ENCODE measurements at regions not wholly inside any gene's neighbourhood (a gene's known extent, or its start where the extent isn't known, plus 50 kb on each side); places are given as distances from the start of the nearest gene placed in this dataset.
"Not testable (repeated sequence)": the region's sequence is repeated elsewhere in the genome, so short reads cannot be mapped to it uniquely, and the experiment has no call there.

GRCh38 chr1:79896140-79896539 is 889.6 kb upstream of the ADGRL4 start:
- ChIA-PET CTCF (no interaction called here), POLR2A (no interaction called here)
- Histone ChIP-seq H3K4me3 (ENCODE audit: low read depth, low read length) (no peak overlapping the region), H3K27me3 (replicated peaks; ENCODE audit: control insufficient read depth, insufficient read depth, low read length) (no peaks in the 10 kb centered on the region), H3K9me3 (no peaks in the 10 kb centered on the region), H3K36me3 (ENCODE audit: control insufficient read depth, insufficient read depth, low read length) (no peaks in the 10 kb centered on the region), H3K4me1 (no peaks in the 10 kb centered on the region)
- no peaks in the 10 kb centered on the region for H3K27me3 Mint-ChIP-seq (ENCODE audit: insufficient read depth, unreplicated experiment)
- no peaks in the 10 kb centered on the region for H3K36me3 Mint-ChIP-seq (ENCODE audit: insufficient read depth, unreplicated experiment)
- H3K4me1 Mint-ChIP-seq (ENCODE audit: low read depth, unreplicated experiment): no peaks in the 10 kb centered on the region
- DNase-seq: no peak
- intact Hi-C loops (cut with micrococcal nuclease; ENCODE audit: unreplicated experiment): no loop called here
- H3K27ac Mint-ChIP-seq (ENCODE audit: unreplicated experiment): no peak overlapping the region
- no peak for TF ChIP-seq CTCF (IDR thresholded peaks at IDR 0.05; ENCODE audit: insufficient read depth in 1 of 2, low read depth in 1 of 2, low read length in 1 of 2, severe bottlenecking in 1 of 2, unreplicated experiment in 1 of 2)
- peaks cover 9% of the 10 kb centered on the region for H3K9me3 Mint-ChIP-seq (ENCODE audit: unreplicated experiment)
- H3K4me3 Mint-ChIP-seq (ENCODE audit: unreplicated experiment): no peak overlapping the region
- BruUV-seq (replicated peaks): no TSS peak

- Mint-ChIP-seq H3K27ac (ENCODE audit: unreplicated experiment) (no peak overlapping the region), H3K4me3 (ENCODE audit: unreplicated experiment) (no peak overlapping the region), H3K9me3 (ENCODE audit: unreplicated experiment) (peaks cover 9% of the 10 kb centered on the region), H3K27me3 (ENCODE audit: insufficient read depth, unreplicated experiment) (no peaks in the 10 kb centered on the region), H3K4me1 (ENCODE audit: low read depth, unreplicated experiment) (no peaks in the 10 kb centered on the region), H3K36me3 (ENCODE audit: insufficient read depth, unreplicated experiment) (no peaks in the 10 kb centered on the region)
- BruUV-seq (replicated peaks): no TSS peak
- Histone ChIP-seq H3K9me3 (no peaks in the 10 kb centered on the region), H3K4me1 (no peaks in the 10 kb centered on the region), H3K36me3 (ENCODE audit: control insufficient read depth, insufficient read depth, low read length) (no peaks in the 10 kb centered on the region), H3K4me3 (ENCODE audit: low read depth, low read length) (no peak overlapping the region), H3K27me3 (replicated peaks; ENCODE audit: control insufficient read depth, insufficient read depth, low read length) (no peaks in the 10 kb centered on the region)
- no peak for DNase-seq
- ChIA-PET POLR2A (no interaction called here), CTCF (no interaction called here)
- TF ChIP-seq CTCF (IDR thresholded peaks at IDR 0.05; ENCODE audit: insufficient read depth in 1 of 2, low read depth in 1 of 2, low read length in 1 of 2, severe bottlenecking in 1 of 2, unreplicated experiment in 1 of 2): no peak
- intact Hi-C loops (cut with micrococcal nuclease; ENCODE audit: unreplicated experiment): no loop called here
Measured at GRCh38 chr1:79895573-79895972, 889.0 kb upstream of the ADGRL4 start.

GRCh38 chr1:79894129-79894528 is 887.6 kb upstream of the ADGRL4 start:
- intact Hi-C loops (cut with micrococcal nuclease; ENCODE audit: unreplicated experiment); CTCF ChIA-PET; H3K27me3 Mint-ChIP-seq (ENCODE audit: insufficient read depth, unreplicated experiment); BruUV-seq (replicated peaks); H3K9me3 ChIP-seq; H3K9me3 Mint-ChIP-seq (ENCODE audit: unreplicated experiment); POLR2A ChIA-PET; H3K4me1 ChIP-seq; H3K36me3 ChIP-seq (ENCODE audit: control insufficient read depth, insufficient read depth, low read length); H3K4me3 Mint-ChIP-seq (ENCODE audit: unreplicated experiment); DNase-seq; H3K4me3 ChIP-seq (ENCODE audit: low read depth, low read length); H3K27ac Mint-ChIP-seq (ENCODE audit: unreplicated experiment); H3K27me3 ChIP-seq (replicated peaks; ENCODE audit: control insufficient read depth, insufficient read depth, low read length); H3K36me3 Mint-ChIP-seq (ENCODE audit: insufficient read depth, unreplicated experiment); H3K4me1 Mint-ChIP-seq (ENCODE audit: low read depth, unreplicated experiment): not testable (repeated sequence)

GRCh38 chr1:79887059-79887458 is 880.5 kb upstream of the ADGRL4 start:
- BruUV-seq (replicated peaks): no TSS peak
- no peaks in the 10 kb centered on the region for H3K27me3 Mint-ChIP-seq (ENCODE audit: insufficient read depth, unreplicated experiment)
- intact Hi-C loops (cut with micrococcal nuclease; ENCODE audit: unreplicated experiment): no loop called here
- no peak overlapping the region for H3K4me3 ChIP-seq (ENCODE audit: low read depth, low read length)
- H3K9me3 Mint-ChIP-seq (ENCODE audit: unreplicated experiment): peaks cover 11% of the 10 kb centered on the region
- H3K36me3 Mint-ChIP-seq (ENCODE audit: insufficient read depth, unreplicated experiment): no peaks in the 10 kb centered on the region
- no peak overlapping the region for H3K27ac Mint-ChIP-seq (ENCODE audit: unreplicated experiment)
- no peaks in the 10 kb centered on the region for H3K9me3 ChIP-seq
- no peaks in the 10 kb centered on the region for H3K36me3 ChIP-seq (ENCODE audit: control insufficient read depth, insufficient read depth, low read length)
- no peaks in the 10 kb centered on the region for H3K27me3 ChIP-seq (replicated peaks; ENCODE audit: control insufficient read depth, insufficient read depth, low read length)
- no peaks in the 10 kb centered on the region for H3K4me1 Mint-ChIP-seq (ENCODE audit: low read depth, unreplicated experiment)
- CTCF ChIA-PET: no interaction called here
- H3K4me1 ChIP-seq: no peaks in the 10 kb centered on the region
- H3K4me3 Mint-ChIP-seq (ENCODE audit: unreplicated experiment): no peak overlapping the region
- TF ChIP-seq CTCF (IDR thresholded peaks at IDR 0.05; ENCODE audit: insufficient read depth in 1 of 2, low read depth in 1 of 2, low read length in 1 of 2, severe bottlenecking in 1 of 2, unreplicated experiment in 1 of 2): no peak
- POLR2A ChIA-PET: no interaction called here
- DNase-seq: no peak

All from Caco-2 (cell line).